Activated B cell treated with CpG ODN at 0.5 μM for 24 hours (primary cell): ENCODE measurements at regions not wholly inside any gene's neighbourhood (a gene's known extent, or its start where the extent isn't known, plus 50 kb on each side); places are given as distances from the start of the nearest gene placed in this dataset.

Experiments used
- ATAC-seq: fragments of 200-7000 bp; cut with Tn5 transposase; one replicate; pipeline ENCODE4 v1.10.0; 2021; ENCODE audit warnings: low read depth, mild to moderate bottlenecking, moderate library complexity
- CTCF ChIA-PET: fragments of 350-600 bp; sonication (Branson Sonifier 250); formaldehyde crosslinking; loops from one replicate; lab custom pipeline; 2021; ENCODE audit warnings: antibody characterized with exemption; lab: Charles Lee
- POLR2A ChIA-PET: fragments of 350-600 bp; sonication (Branson Sonifier 250); formaldehyde crosslinking; loops from one replicate; lab custom pipeline; 2021; ENCODE audit warnings: antibody characterized with exemption; lab: Charles Lee
- DNase-seq: peaks from one replicate; pipeline ENCODE4 v3.0.0; 2022
- H3K27ac Mint-ChIP-seq: one replicate; pipeline ENCODE4 v1.8.0; 2020; ENCODE audit warnings: mixed read lengths
- H3K27me3 Mint-ChIP-seq: one replicate; pipeline ENCODE4 v1.8.0; 2021; ENCODE audit warnings: mixed read lengths
- H3K36me3 Mint-ChIP-seq: one replicate; pipeline ENCODE4 v1.8.0; 2021; ENCODE audit warnings: low read depth, mixed read lengths
- H3K4me1 Mint-ChIP-seq: one replicate; pipeline ENCODE4 v1.8.0; 2021; ENCODE audit warnings: mixed read lengths
- H3K4me3 Mint-ChIP-seq: one replicate; pipeline ENCODE4 v1.8.0; 2020; ENCODE audit warnings: mild to moderate bottlenecking, mixed read lengths
- H3K9me3 Mint-ChIP-seq: one replicate; pipeline ENCODE4 v1.8.0; 2020; ENCODE audit warnings: mixed read lengths
- CTCF ChIP-seq: fragments of 200-600 bp; IDR thresholded peaks from one replicate; pipeline ENCODE4 v1.8.0; 2022; ENCODE audit warnings: antibody characterized with exemption, mild to moderate bottlenecking
- intact Hi-C: fragments of 100-400 bp; cut with micrococcal nuclease; formaldehyde crosslinking; loops from one replicate; pipeline ENCODE4 v1.15.1; 2024

DNA sequence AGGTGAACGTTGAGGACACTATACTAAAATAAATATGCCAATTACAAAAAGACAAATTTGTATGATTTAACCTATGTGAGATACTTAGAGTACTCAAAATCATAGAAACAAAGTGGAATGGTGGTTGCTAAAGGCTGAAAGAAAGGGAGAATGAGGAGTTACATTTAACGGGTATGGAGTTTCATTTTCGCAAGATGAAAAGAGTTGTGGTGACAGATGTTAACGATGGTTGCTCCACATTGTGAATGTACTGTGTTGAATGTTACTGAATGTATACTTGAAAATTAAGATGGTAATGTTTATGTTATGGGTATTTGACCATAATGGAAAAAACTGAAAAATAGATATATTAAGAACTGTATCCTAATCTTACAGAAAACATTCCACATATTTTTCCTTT, 51.3 kb upstream of the MOCS2 start:
- no peaks in the 10 kb centered on the region for H3K4me1 Mint-ChIP-seq
- intact Hi-C loops = no loop called here
- ATAC-seq = no peak
- POLR2A ChIA-PET = no interaction called here
- no peaks in the 10 kb centered on the region for H3K36me3 Mint-ChIP-seq
- no peak for DNase-seq
- H3K27me3 Mint-ChIP-seq = peaks cover 8% of the 10 kb centered on the region
- no peaks in the 10 kb centered on the region for H3K9me3 Mint-ChIP-seq
- H3K4me3 Mint-ChIP-seq = no peak overlapping the region
- CTCF ChIA-PET = no interaction called here
- TF ChIP-seq CTCF = no peak
- H3K27ac Mint-ChIP-seq = no peak overlapping the region

DNA sequence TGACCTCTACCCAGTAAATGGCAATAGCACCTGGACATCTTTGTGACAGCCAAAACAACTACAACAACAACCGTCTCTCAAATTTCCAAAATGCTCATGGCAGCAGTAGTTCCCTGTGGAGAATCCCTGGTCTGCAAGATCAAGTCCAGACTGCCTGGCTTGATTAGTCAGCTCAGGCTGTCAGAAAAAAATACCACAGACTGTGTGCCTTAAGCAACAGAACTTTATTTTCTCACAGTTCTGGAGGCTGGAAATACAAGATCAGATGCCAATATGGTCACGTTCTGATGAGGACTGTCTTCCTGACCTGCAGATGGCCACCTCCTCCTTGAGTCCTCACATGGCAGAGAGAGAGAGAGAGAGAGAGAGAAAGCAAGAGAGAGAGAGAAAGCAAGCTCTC, 52.3 kb upstream of the MOCS2 start:
- DNase-seq (no peak), ATAC-seq (no peak)
- peaks cover 8% of the 10 kb centered on the region for H3K27me3 Mint-ChIP-seq
- H3K27ac Mint-ChIP-seq = no peak overlapping the region
- H3K9me3 Mint-ChIP-seq = no peaks in the 10 kb centered on the region
- no peak overlapping the region for H3K4me3 Mint-ChIP-seq
- intact Hi-C loops = no loop called here
- no peaks in the 10 kb centered on the region for H3K36me3 Mint-ChIP-seq
- ChIA-PET CTCF (no interaction called here), POLR2A (no interaction called here)
- no peak for TF ChIP-seq CTCF
- no peaks in the 10 kb centered on the region for H3K4me1 Mint-ChIP-seq

- no peak for TF ChIP-seq CTCF
- no peaks in the 10 kb centered on the region for H3K36me3 Mint-ChIP-seq
- intact Hi-C loops = no loop called here
- CTCF ChIA-PET = no interaction called here
- DNase-seq = no peak
- no peaks in the 10 kb centered on the region for H3K9me3 Mint-ChIP-seq
- POLR2A ChIA-PET = no interaction called here
- H3K27me3 Mint-ChIP-seq = peaks cover 7% of the 10 kb centered on the region
- H3K27ac Mint-ChIP-seq = no peak overlapping the region
- ATAC-seq = no peak
- H3K4me1 Mint-ChIP-seq = no peaks in the 10 kb centered on the region
- H3K4me3 Mint-ChIP-seq = no peak overlapping the region
These were observed 55.1 kb upstream of the MOCS2 start for GRCh38 chr5:53164478-53165165.

DNA sequence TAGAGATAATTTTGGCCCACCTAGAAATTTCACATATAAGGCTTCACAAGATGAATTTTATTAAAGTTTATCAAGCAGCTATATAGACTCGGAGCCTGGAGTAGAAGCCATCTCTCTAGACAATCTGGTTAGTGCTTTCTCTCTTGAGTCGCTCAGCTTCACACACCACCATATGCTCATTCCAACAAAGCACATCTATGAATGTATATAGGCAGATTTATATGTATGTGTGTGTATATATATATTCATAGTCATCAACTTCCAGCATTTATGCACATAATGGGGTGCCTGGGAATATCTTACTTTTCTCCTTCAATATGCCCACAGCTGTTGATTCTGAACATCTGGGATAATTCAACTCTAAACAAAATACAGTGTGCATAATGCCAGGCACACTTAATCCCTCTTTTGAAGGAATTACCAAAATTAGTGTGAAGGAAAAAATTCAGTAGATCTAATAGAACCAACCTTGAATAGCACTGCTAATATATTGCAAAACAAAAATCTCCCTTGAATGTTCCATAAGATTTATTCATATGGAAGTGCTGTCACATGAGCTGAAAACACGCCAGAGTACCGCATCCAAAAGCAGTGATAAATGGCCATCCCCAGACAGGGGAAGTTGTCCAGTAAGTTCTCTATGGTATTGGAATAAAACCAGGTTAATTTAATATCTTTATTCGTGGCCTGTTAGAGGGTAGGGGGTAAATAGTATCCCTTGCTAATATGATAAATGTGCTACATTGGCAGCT, 56.0 kb upstream of the MOCS2 start:
- H3K9me3 Mint-ChIP-seq = no peaks in the 10 kb centered on the region
- H3K4me3 Mint-ChIP-seq = no peak overlapping the region
- ATAC-seq (no peak), DNase-seq (no peak)
- ChIA-PET POLR2A (no interaction called here), CTCF (interaction anchor here (1.0 kb wide), 1 partner anchor 1069 kb away, joined by 4 read pairs; no protein-coding TSS in a partner anchor)
- H3K27ac Mint-ChIP-seq = no peak overlapping the region
- TF ChIP-seq CTCF = no peak
- peaks cover 4% of the 10 kb centered on the region for H3K27me3 Mint-ChIP-seq
- no peaks in the 10 kb centered on the region for H3K36me3 Mint-ChIP-seq
- intact Hi-C loops = no loop called here
- H3K4me1 Mint-ChIP-seq = no peaks in the 10 kb centered on the region

GRCh38 chr5:53166183-53166495, 56.6 kb upstream of the MOCS2 start:
- ChIA-PET CTCF (interaction anchor here (1.0 kb wide), 1 partner anchor 1068 kb away, joined by 4 read pairs; no protein-coding TSS in a partner anchor), POLR2A (no interaction called here)
- Mint-ChIP-seq H3K9me3 (no peaks in the 10 kb centered on the region), H3K4me1 (no peaks in the 10 kb centered on the region), H3K36me3 (no peaks in the 10 kb centered on the region), H3K27ac (no peak overlapping the region), H3K27me3 (peaks cover 4% of the 10 kb centered on the region), H3K4me3 (no peak overlapping the region)
- intact Hi-C loops = no loop called here
- DNase-seq (no peak), ATAC-seq (no peak)
- no peak for TF ChIP-seq CTCF
